Progenitor cell of endocrine pancreas (in vitro differentiated cells): ENCODE measurements at regions not wholly inside any gene's neighbourhood (a gene's known extent, or its start where the extent isn't known, plus 50 kb on each side); places are given as distances from the start of the nearest gene placed in this dataset.

Experiments used
- DNase-seq: peaks from one replicate; pipeline ENCODE4 v3.0.0; 2021; ENCODE audit warnings: low spot score; ENCODE audit not compliant: unreplicated experiment
- H3K27ac Mint-ChIP-seq: 2 replicates; pipeline ENCODE4 v1.8.0; 2021; ENCODE audit warnings: mild to moderate bottlenecking, moderate library complexity, mixed read lengths
- H3K27me3 Mint-ChIP-seq: 2 replicates; pipeline ENCODE4 v1.8.0; 2021; ENCODE audit warnings: mixed read lengths
- H3K36me3 Mint-ChIP-seq: 2 replicates; pipeline ENCODE4 v1.8.0; 2022; ENCODE audit warnings: mixed read lengths; ENCODE audit not compliant: insufficient read depth
- H3K4me1 Mint-ChIP-seq: 2 replicates; pipeline ENCODE4 v1.8.0; 2021; ENCODE audit warnings: low read depth, mixed read lengths
- H3K4me3 Mint-ChIP-seq: 2 replicates; pipeline ENCODE4 v1.8.0; 2021; ENCODE audit warnings: low read depth, mild to moderate bottlenecking, moderate library complexity, mixed read lengths
- H3K9me3 Mint-ChIP-seq: 2 replicates; pipeline ENCODE4 v1.8.0; 2021; ENCODE audit warnings: low read depth, mixed read lengths
- TF ChIP-seq, protein P1 (sequence below): fragments of 200-600 bp; sonication (generic); IDR thresholded peaks from one replicate; pipeline ENCODE4 v1.5.0; 2021; ENCODE audit warnings: antibody characterized with exemption, mild to moderate bottlenecking; ENCODE audit not compliant: unreplicated experiment

DNA sequence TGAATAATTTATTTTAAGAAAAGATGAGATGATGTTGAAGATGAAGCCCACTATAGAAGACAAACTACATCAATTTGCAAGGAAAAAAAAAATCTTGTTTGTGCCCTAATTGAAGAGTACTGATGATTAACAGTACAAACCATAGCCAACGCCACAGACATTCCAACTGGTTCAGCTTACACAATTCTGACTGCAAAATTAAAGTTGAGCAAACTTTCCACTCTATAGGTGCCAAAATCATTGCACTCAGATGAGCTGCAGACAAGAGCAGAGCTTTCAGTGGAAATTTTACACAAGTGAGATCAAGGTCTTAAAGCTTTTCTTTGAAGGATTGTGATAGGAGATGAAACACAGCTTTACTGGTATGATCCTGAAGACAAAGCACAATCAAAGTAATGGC is 85.3 kb downstream of the OGFRL1 start:
- TF ChIP-seq, protein P1, sequence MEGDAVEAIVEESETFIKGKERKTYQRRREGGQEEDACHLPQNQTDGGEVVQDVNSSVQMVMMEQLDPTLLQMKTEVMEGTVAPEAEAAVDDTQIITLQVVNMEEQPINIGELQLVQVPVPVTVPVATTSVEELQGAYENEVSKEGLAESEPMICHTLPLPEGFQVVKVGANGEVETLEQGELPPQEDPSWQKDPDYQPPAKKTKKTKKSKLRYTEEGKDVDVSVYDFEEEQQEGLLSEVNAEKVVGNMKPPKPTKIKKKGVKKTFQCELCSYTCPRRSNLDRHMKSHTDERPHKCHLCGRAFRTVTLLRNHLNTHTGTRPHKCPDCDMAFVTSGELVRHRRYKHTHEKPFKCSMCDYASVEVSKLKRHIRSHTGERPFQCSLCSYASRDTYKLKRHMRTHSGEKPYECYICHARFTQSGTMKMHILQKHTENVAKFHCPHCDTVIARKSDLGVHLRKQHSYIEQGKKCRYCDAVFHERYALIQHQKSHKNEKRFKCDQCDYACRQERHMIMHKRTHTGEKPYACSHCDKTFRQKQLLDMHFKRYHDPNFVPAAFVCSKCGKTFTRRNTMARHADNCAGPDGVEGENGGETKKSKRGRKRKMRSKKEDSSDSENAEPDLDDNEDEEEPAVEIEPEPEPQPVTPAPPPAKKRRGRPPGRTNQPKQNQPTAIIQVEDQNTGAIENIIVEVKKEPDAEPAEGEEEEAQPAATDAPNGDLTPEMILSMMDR = no peak
- H3K27ac Mint-ChIP-seq = no peak overlapping the region
- H3K9me3 Mint-ChIP-seq = no peaks in the 10 kb centered on the region
- peaks cover 6% of the 10 kb centered on the region for H3K36me3 Mint-ChIP-seq
- no peaks in the 10 kb centered on the region for H3K27me3 Mint-ChIP-seq
- peaks cover 13% of the 10 kb centered on the region for H3K4me1 Mint-ChIP-seq
- DNase-seq = no peak
- H3K4me3 Mint-ChIP-seq = no peak overlapping the region

DNA sequence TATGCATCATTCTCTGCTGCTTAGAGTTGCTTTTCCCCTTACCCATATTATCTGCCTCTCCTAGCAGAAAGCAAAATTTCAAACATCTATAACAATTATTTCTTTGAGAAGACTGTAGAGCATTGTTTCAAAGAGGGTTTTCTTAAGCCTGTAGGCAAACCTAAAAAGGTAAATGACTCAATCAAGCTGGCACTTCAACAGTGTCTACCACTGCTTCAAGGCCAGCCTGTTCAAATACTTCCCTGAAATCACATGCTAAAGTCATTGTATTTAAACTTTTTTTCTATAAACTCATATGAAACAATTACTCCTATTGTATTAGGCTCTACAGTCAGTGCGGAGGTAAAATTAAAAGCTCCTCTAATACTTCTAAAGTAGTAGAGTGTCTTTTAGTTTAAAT is 87.1 kb downstream of the OGFRL1 start:
- DNase-seq = no peak
- Mint-ChIP-seq H3K4me1 (peaks cover 13% of the 10 kb centered on the region), H3K36me3 (peaks cover 6% of the 10 kb centered on the region), H3K27me3 (no peaks in the 10 kb centered on the region), H3K4me3 (no peak overlapping the region), H3K9me3 (no peaks in the 10 kb centered on the region), H3K27ac (no peak overlapping the region)
- TF ChIP-seq, protein P1 = no peak

DNA sequence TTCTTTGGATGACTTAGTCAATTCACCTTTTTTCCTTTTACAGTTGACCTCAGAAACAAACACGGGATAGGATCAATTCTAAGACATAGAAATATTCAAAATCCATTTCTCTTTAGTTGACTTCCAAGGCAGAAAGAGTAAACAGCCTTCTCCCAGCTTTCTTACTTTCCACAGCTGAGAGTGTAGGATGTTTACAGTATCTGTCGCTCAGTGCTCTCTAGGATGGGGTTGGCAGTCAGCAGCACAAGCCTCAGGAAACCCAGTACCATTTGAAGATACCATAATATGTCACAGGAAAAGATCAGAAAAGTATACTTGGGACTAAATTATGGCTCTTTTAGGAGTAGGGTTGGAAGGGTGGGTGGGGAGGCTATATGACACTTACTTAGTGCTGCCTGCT is 88.2 kb downstream of the OGFRL1 start:
- H3K4me1 Mint-ChIP-seq = peaks cover 13% of the 10 kb centered on the region

DNA sequence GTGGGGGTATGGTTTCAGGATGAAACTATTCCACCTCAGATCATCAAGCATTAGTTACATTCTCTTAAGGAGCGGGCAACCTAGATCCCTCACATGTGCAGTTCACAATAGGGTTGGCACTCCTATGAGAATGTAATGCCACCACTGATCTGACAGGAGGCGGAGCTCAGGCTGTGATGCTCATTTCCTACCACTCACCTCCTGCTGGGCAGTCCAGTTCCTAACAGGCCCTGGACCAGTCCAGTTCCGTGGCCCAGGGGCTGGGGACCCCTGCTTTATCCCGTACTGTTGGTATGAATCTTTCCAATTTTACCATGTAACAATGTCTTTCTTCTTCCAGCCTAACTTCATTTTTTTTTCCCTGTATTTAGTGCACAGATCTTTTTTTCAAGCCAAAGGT is 94.9 kb downstream of the OGFRL1 start:
- no peak for DNase-seq
- H3K36me3 Mint-ChIP-seq = no peaks in the 10 kb centered on the region
- peaks cover 4% of the 10 kb centered on the region for H3K4me1 Mint-ChIP-seq
- TF ChIP-seq, protein P1 = no peak
- H3K27me3 Mint-ChIP-seq = no peaks in the 10 kb centered on the region
- H3K4me3 Mint-ChIP-seq = no peak overlapping the region
- no peak overlapping the region for H3K27ac Mint-ChIP-seq
- no peaks in the 10 kb centered on the region for H3K9me3 Mint-ChIP-seq

More for the DNA sequence above, 88.2 kb downstream of the OGFRL1 start:
- Mint-ChIP-seq H3K9me3 (no peaks in the 10 kb centered on the region), H3K4me3 (no peak overlapping the region), H3K27ac (no peak overlapping the region), H3K27me3 (no peaks in the 10 kb centered on the region), H3K36me3 (peaks cover 5% of the 10 kb centered on the region)
- DNase-seq = no peak
- TF ChIP-seq, protein P1 = no peak

- Mint-ChIP-seq H3K9me3 (no peaks in the 10 kb centered on the region), H3K4me1 (peaks cover 4% of the 10 kb centered on the region), H3K36me3 (no peaks in the 10 kb centered on the region), H3K27me3 (no peaks in the 10 kb centered on the region), H3K4me3 (no peak overlapping the region), H3K27ac (peak overlapping the region; percentile 33)
- TF ChIP-seq, protein P1 = peak; percentile 81
- DNase-seq = no peak
Measured at GRCh38 chr6:71383901-71384489, 95.4 kb downstream of the OGFRL1 start.
